ENCODE measurements at regions not wholly inside any gene's neighbourhood (a gene's known extent, or its start where the extent isn't known, plus 50 kb on each side); places are given as distances from the start of the nearest gene placed in this dataset.

- Histone ChIP-seq H3K4me1 (no peaks in the 10 kb centered on the region), H3K4me3 (no peak overlapping the region), H3K9me3 (no peaks in the 10 kb centered on the region), H3K36me3 (no peaks in the 10 kb centered on the region), H3K27ac (no peak overlapping the region), H3K27me3 (no peaks in the 10 kb centered on the region)
- ATAC-seq: no peak
- TF ChIP-seq CTCF (IDR thresholded peaks at IDR 0.05): no peak
- intact Hi-C loops (cut with DNase I): no loop called here
- DNase-seq: no peak
Measured at GRCh38 chr2:220348206-220348605, 720.8 kb downstream of the SLC4A3 start.

DNA sequence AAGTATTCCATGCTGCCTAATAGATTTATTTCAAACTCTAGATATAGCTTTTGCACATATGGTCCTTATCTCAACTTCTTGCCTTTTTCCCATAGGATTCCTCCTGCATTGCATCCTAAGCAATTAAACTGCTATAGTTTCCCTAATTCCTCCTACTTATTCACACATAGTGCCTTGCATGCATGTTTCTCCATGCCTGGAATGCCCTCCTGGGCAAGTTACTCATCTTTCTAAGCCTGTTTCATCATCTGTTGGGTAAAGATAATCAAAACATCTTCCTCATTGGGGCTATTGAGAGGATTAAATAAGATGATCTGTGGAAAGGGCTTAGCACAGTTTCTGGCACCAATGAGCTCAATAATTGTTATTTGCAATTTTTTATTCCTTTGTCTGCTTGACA is 726.5 kb downstream of the SLC4A3 start:
- DNase-seq: no peak
- ATAC-seq: no peak
- intact Hi-C loops (cut with DNase I): no loop called here
- no peaks in the 10 kb centered on the region for H3K36me3 ChIP-seq
- H3K4me3 ChIP-seq: no peak overlapping the region
- TF ChIP-seq CTCF (IDR thresholded peaks at IDR 0.05): no peak
- no peak overlapping the region for H3K27ac ChIP-seq
- no peaks in the 10 kb centered on the region for H3K27me3 ChIP-seq
- H3K9me3 ChIP-seq: no peaks in the 10 kb centered on the region
- H3K4me1 ChIP-seq: no peaks in the 10 kb centered on the region

DNA sequence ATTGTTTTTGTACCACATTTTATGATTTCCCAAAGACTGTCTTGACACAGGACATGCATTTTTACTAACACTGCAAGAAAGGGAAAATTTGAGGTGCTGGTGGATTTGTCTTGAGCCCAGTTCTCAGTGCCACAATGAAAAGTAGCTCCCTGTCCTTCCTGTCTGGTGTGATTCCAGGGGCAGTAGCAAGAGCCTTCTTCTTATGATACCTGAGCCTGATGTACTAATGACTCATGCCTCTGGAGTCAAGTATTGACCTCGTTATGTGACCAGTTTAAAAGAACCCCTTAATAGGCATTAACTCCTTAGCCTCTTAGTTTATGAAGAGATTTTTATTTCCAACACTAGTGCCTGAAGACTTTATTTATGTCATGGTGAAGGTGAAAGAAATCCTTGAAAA is 728.6 kb downstream of the SLC4A3 start:
- intact Hi-C loops (cut with DNase I): no loop called here
- H3K4me1 ChIP-seq: no peaks in the 10 kb centered on the region
- no peak for ATAC-seq

GRCh38 chr2:220365023-220365422 is 737.6 kb downstream of the SLC4A3 start:
- Histone ChIP-seq H3K27ac (no peak overlapping the region), H3K4me3 (no peak overlapping the region), H3K27me3 (no peaks in the 10 kb centered on the region), H3K36me3 (no peaks in the 10 kb centered on the region), H3K9me3 (no peaks in the 10 kb centered on the region), H3K4me1 (no peaks in the 10 kb centered on the region)
- TF ChIP-seq CTCF (IDR thresholded peaks at IDR 0.05): no peak
- ATAC-seq (no peak), DNase-seq (no peak)
- intact Hi-C loops (cut with DNase I): no loop called here

More for the DNA sequence above, 728.6 kb downstream of the SLC4A3 start:
- no peak for TF ChIP-seq CTCF (IDR thresholded peaks at IDR 0.05)
- DNase-seq: no peak
- H3K4me3 ChIP-seq: no peak overlapping the region
- no peaks in the 10 kb centered on the region for H3K9me3 ChIP-seq
- no peaks in the 10 kb centered on the region for H3K27me3 ChIP-seq
- no peak overlapping the region for H3K27ac ChIP-seq
- H3K36me3 ChIP-seq: no peaks in the 10 kb centered on the region

GRCh38 chr2:220366765-220367164 is 739.3 kb downstream of the SLC4A3 start:
- ATAC-seq: no peak
- intact Hi-C loops (cut with DNase I): no loop called here
- no peak for DNase-seq
- no peaks in the 10 kb centered on the region for H3K36me3 ChIP-seq
- no peaks in the 10 kb centered on the region for H3K9me3 ChIP-seq
- no peak overlapping the region for H3K27ac ChIP-seq
- H3K4me3 ChIP-seq: no peak overlapping the region
- no peak for TF ChIP-seq CTCF (IDR thresholded peaks at IDR 0.05)
- no peaks in the 10 kb centered on the region for H3K4me1 ChIP-seq
- no peaks in the 10 kb centered on the region for H3K27me3 ChIP-seq

GRCh38 chr2:220370764-220371163 is 743.3 kb downstream of the SLC4A3 start:
- DNase-seq (no peak), ATAC-seq (no peak)
- Histone ChIP-seq H3K36me3 (no peaks in the 10 kb centered on the region), H3K27me3 (no peaks in the 10 kb centered on the region), H3K27ac (no peak overlapping the region), H3K4me1 (no peaks in the 10 kb centered on the region), H3K4me3 (no peak overlapping the region), H3K9me3 (no peaks in the 10 kb centered on the region)
- intact Hi-C loops (cut with DNase I): no loop called here
- TF ChIP-seq CTCF (IDR thresholded peaks at IDR 0.05): no peak

Measured in upper lobe of right lung (tissue), 1 donor.